HG03103 (cell line): ENCODE measurements at regions not wholly inside any gene's neighbourhood (a gene's known extent, or its start where the extent isn't known, plus 50 kb on each side); places are given as distances from the start of the nearest gene placed in this dataset.
"Not testable (repeated sequence)": the region's sequence is repeated elsewhere in the genome, so short reads cannot be mapped to it uniquely, and the experiment has no call there.

ENCODE experiments used
- ATAC-seq: cut with Tn5 transposase; IDR thresholded peaks from one replicate; pipeline ENCODE4 v1.9.1; 2021; ENCODE audit warnings: low read depth; ENCODE audit not compliant: unreplicated experiment

DNA sequence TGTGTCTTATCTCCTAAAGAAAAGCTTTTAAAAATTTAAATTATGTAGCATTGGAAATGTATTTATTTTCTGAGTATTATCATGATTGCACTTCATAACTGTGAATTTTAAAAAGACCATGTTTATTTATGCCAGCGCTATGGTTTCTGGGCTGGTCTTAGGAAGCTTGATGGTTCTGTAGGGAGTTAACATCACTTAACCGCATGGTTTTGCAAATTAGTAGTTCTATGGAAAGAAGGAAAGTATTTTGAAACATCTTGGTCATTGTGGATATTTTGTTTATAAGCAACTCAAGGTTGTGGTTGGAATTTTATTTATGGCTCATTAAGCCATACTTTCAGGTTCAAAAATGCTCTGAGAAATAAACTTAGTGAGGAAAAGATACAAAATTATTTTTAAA lies 549.4 kb downstream of the STK39 start:
- no peak for ATAC-seq

- ATAC-seq: no peak
Measured at GRCh38 chr2:167697194-167697593, 550.2 kb downstream of the STK39 start.

- ATAC-seq: no peak
Measured at GRCh38 chr2:167692936-167693335, 554.5 kb downstream of the STK39 start.

DNA sequence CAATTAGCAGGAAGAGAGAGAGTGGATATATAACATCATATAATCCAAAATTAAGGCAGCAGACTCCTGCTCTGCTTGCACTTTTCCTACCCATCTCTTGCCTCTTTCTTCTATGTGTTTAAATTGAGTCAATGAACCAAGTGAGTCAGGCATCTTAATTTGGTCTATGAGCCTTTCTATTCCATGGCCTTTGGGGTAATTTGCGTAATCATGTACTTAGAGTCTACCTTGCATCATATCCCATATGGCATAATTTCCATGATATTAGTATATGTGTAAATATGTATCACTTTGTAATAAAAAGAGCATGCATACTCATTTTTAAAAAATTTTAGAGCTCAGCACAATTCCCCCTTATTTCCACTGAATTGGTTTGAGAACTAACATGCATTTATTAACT lies 555.2 kb downstream of the STK39 start:
- ATAC-seq: no peak

GRCh38 chr2:167689444-167689843 lies 558.0 kb downstream of the STK39 start:
- ATAC-seq: no peak

GRCh38 chr2:167686691-167687090 lies 560.7 kb downstream of the STK39 start:
- no peak for ATAC-seq

- no peak for ATAC-seq
Measured at GRCh38 chr2:167681234-167682015, 566.0 kb downstream of the STK39 start.

DNA sequence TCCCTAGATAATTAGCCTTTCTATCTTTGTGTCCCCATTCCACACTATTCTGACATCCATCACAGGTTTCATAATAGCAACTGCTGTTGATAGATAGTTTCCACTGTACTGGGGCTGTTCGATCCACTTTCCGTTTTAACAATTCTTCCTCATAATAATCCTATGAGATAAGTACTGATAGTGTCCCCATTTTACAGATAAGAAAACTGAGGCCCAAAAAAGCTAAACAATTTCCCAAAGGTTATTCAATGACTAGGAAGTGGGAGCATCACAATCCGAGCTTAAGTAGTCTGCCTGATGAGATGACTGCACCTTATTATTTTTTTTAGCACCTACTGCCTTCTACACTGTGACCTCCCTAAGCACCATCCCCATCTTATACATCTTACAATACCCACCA lies 569.2 kb downstream of the STK39 start:
- no peak for ATAC-seq

- ATAC-seq: no peak
Measured at GRCh38 chr2:167675906-167676305, 571.5 kb downstream of the STK39 start.

GRCh38 chr2:167670588-167670987 lies 576.8 kb downstream of the STK39 start:
- no peak for ATAC-seq

- ATAC-seq: no peak
Measured at GRCh38 chr2:167653131-167653530, 594.3 kb downstream of the STK39 start.

DNA sequence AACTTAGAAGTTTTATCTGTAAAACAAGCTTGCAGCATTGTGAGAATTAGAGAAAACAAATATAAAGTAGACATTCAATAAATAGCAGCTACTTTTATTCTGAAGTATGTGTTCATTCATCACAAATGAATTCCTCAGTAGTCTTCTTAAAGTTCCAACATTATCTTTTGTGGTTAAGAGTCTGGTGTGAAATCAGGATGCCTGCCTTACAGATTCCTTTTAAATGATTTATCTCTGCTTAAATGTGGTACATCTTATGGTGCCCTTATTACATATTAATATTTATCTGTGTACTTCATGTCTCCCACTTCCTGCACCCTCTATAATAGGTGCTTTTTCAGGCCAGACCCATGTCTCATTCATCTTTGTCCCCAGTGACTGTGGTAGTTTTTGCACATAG lies 595.0 kb downstream of the STK39 start:
- no peak for ATAC-seq

GRCh38 chr2:167651406-167652151 lies 595.8 kb downstream of the STK39 start:
- no peak for ATAC-seq

DNA sequence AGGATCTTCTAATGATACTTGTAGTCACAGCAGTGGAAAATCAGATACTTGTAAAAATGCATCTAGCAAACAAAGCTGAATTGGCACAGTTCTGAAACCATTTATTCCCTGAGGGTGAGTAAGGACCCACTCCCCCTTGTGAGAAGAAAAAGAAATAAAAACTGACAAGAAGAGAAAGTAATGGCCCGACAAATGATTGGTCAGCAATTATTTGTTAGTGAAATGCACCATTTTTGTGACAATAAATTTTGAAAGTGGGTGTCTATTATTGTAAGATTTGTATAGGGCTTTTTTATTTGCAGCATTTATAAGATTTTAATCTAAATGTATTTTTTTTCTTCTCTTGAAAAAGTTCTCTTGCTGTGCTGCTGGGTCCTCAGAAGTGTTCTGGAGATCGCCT lies 600.8 kb downstream of the STK39 start:
- no peak for ATAC-seq

DNA sequence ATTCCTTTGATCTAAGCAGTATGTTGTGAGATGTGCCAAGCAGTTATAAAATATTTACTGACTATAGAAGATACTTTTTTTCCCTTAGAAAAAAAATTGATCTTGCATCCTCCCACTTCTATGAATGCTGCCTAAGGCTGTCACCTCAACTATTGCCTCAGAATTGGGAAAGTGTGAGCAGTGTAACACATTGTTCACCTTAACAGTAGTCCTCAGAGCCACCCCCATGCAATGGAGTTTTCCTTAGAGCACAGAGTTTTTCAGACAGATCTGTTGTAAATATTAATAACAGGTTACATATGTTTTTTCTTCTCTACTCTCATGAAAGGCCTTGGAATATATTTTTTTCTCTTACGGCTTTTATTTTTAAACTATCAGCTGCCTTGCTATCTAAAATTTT lies 607.3 kb downstream of the STK39 start:
- ATAC-seq: no peak

DNA sequence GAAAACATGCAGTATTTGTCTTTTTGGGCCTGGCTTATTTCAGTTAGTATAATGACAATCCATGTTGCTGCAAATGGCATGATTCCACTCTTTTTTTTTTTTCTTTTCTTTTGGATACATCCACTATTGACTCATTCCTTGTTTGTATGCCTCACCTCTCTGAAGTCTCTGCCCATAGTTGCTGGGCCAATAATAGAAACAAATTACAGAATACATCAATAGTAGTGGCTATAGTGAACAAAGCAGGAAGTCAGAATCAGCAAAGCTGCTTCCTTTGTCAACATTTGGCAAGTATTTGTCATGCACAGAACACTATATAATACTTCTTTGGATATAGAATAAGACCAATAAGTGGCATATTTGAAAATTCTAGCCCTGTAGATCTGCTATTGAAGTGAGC lies 609.7 kb downstream of the STK39 start:
- no peak for ATAC-seq

GRCh38 chr2:167632271-167632670 lies 615.1 kb downstream of the STK39 start:
- not testable (repeated sequence) for ATAC-seq

DNA sequence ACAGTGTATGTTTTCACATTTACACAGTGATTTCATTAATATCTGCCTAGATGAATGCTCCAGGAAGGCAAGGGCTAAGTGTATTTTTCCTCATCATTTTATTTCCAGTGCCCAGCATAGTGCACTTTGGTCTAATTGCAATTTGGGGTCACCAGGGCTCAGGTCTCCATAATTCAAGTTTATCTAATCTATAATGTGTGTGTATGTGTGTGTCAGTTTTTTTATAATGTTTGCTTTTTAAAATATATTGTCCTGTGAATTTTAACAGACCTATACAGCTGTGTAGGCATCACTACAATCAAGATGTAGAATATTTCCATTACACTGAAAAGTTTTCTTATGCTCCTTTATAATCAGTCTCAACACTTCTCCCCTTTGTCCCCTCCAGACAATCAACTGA lies 620.4 kb downstream of the STK39 start:
- no peak for ATAC-seq

- no peak for ATAC-seq
Measured at GRCh38 chr2:167626301-167626700, 621.1 kb downstream of the STK39 start.

DNA sequence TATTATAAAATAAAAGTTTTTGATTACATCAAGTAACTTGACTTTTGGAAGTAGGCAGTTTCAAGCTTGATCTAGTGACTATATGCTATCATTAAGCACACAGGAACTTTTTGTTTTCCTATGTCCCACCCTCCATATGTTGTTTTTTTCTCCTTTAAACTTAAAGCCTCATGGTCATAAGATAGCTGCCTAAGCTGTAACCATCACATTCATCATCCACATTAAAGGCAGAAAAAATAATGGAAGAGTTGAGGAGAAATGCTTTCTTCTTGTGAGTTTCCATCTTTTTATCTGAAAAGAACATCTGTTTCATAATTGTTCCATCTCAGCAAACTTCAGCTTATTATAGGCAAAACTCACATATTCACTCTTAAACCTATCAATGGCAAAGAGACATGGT lies 630.4 kb downstream of the STK39 start:
- no peak for ATAC-seq

DNA sequence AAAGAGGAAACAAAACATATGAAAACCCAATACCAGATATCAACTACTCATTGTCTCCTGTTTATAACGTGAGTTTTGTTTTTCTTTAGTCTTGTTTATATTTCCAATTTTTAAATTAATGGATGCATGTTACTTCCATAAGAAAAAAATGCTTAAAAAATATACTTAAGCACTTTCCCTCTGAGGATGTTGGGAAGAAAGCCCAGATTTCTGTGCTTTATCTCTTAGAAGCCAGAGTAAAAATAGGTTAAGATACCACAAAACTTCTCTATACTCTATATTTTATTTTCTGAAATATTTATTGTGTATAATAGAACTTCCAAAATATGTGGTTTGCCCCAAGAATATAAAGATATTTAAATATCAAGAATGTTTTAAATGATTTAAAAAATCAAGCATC lies 633.9 kb downstream of the STK39 start:
- ATAC-seq: no peak

GRCh38 chr2:167608487-167608886 lies 638.9 kb downstream of the STK39 start:
- ATAC-seq: no peak
